Kidney (tissue), 13 donors: ENCODE measurements at regions not wholly inside any gene's neighbourhood (a gene's known extent, or its start where the extent isn't known, plus 50 kb on each side); places are given as distances from the start of the nearest gene placed in this dataset.

Experiments used
- DNase-seq, 5 donors: peaks; one replicate each; pipeline ENCODE4 v3.0.0-alpha.2; 2013 to 2020
- FAIRE-seq: peaks from 2 replicates; lab custom pipeline; 2012; peaks lifted over from hg19 to GRCh38; lab: Jason Lieb, UNC
- H3K27ac ChIP-seq, 2 donors: one replicate each; pipeline ENCODE4 v1.7.0; 2013; ENCODE audit warnings: low read depth in 2 of 2, low read length in 2 of 2, inconsistent platforms in 1 of 2
- H3K27me3 ChIP-seq: one replicate; pipeline ENCODE4 v1.7.1; 2013; ENCODE audit warnings: low read length, inconsistent platforms; ENCODE audit not compliant: control insufficient read depth, insufficient read depth
- H3K36me3 ChIP-seq, 3 donors: one replicate each; pipeline versions ENCODE4 v1.7.0 to v1.7.1; 2013; ENCODE audit warnings: low read length in 3 of 3, control low read depth in 1 of 3, inconsistent platforms in 1 of 3; ENCODE audit not compliant: insufficient read depth in 3 of 3, control insufficient read depth in 2 of 3
- H3K4me1 ChIP-seq, 3 donors: one replicate each; pipeline versions ENCODE4 v1.7.0 to v1.7.1; 2013; ENCODE audit warnings: low read length in 3 of 3, inconsistent platforms in 1 of 3, low read depth in 1 of 3; ENCODE audit not compliant: control insufficient read depth in 2 of 3, insufficient read depth in 2 of 3
- H3K4me3 ChIP-seq, 3 donors: one replicate each; pipeline versions ENCODE4 v1.7.0 to v1.8.1; 2013; ENCODE audit warnings: low read length in 3 of 3, control low read depth in 1 of 3, inconsistent platforms in 1 of 3
- H3K9ac ChIP-seq, 3 donors: one replicate each; pipeline versions ENCODE4 v1.7.0 to v1.7.1; 2013; ENCODE audit warnings: low read length in 3 of 3, control low read depth in 1 of 3, inconsistent platforms in 1 of 3
- H3K9me3 ChIP-seq, 3 donors: one replicate each; pipeline versions ENCODE4 v1.7.0 to v1.7.1; 2013; ENCODE audit warnings: low read length in 3 of 3, control low read depth in 1 of 3, inconsistent platforms in 1 of 3; ENCODE audit not compliant: control insufficient read depth in 2 of 3, insufficient read depth in 1 of 3
- intact Hi-C: fragments of 100-400 bp; cut with DNase I; formaldehyde crosslinking; loops from one replicate; pipeline ENCODE4 v1.11.1; 2022
- TF ChIP-seq, protein P1 (sequence below): IDR thresholded peaks from 3 replicates; pipeline ENCODE4 v1.5.1; 2012; ENCODE audit warnings: mild to moderate bottlenecking, moderate library complexity, borderline replicate concordance; ENCODE audit not compliant: insufficient read depth; ENCODE audit errors: extremely low read depth
- donor health status: control.
- donor health status: control.
- donor health status: control.
- donor health status: control.
- donor health status: control.
- donor health status: DM: yes; HTN: yes; CAD: no.
- donor health status: Normal renal cell carcinoma (clear cell type).

DNA sequence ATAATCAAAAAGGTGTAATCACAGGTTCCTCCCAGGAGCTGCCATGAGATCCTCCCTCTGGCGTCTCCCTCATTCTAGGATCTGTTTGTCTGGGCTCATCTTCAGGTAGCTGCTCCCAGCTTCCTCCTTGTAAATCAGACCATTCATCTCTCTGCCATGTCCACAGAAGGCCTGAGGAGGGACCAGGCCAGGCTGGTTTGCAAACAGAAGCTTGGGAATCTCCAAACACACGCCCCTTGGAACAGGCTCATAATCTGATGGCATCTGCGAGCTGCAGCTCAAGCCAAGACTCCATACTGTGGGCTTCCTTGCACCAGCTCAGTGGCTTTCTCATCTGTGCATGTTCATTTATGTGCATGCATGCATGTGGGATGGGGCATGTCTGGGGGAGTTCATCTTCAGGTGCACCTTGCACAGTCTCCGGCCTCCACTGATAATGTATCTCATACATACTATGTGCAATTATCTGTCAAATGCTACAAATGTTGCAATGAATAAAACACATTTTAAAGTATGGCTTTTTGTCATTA, 134.9 kb downstream of the NXPE2 start:
- H3K9me3 ChIP-seq = no peaks in the 10 kb centered on the region
- no peak for FAIRE-seq
- intact Hi-C loops = no loop called here

DNA sequence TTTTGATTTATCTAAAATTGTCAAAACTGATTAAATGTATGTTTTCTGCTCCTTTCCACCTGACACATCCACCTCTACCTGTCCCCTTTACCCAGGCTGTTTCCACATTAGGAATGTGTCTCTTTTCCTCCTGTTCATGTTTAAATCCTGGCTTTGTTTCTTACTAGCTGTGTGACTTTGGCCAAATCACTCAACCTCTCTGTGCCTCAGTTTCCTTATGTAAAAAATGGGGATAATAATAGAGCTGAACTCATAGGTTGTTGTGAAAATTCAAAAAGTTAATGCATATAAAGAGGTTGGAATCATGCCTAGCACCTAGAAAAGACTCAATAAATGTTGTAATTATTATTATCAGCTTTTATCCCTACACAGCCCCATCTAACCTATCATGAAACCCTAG, 136.8 kb downstream of the NXPE2 start:
- no peaks in the 10 kb centered on the region for H3K27me3 ChIP-seq
- no peak overlapping the region for H3K4me3 ChIP-seq
- intact Hi-C loops = no loop called here
- DNase-seq (no peak), FAIRE-seq (no peak)
- no peak overlapping the region for H3K27ac ChIP-seq
- H3K9ac ChIP-seq = no peak overlapping the region
- H3K9me3 ChIP-seq = no peaks in the 10 kb centered on the region
- TF ChIP-seq, protein P1, sequence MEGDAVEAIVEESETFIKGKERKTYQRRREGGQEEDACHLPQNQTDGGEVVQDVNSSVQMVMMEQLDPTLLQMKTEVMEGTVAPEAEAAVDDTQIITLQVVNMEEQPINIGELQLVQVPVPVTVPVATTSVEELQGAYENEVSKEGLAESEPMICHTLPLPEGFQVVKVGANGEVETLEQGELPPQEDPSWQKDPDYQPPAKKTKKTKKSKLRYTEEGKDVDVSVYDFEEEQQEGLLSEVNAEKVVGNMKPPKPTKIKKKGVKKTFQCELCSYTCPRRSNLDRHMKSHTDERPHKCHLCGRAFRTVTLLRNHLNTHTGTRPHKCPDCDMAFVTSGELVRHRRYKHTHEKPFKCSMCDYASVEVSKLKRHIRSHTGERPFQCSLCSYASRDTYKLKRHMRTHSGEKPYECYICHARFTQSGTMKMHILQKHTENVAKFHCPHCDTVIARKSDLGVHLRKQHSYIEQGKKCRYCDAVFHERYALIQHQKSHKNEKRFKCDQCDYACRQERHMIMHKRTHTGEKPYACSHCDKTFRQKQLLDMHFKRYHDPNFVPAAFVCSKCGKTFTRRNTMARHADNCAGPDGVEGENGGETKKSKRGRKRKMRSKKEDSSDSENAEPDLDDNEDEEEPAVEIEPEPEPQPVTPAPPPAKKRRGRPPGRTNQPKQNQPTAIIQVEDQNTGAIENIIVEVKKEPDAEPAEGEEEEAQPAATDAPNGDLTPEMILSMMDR = no peak
- no peaks in the 10 kb centered on the region for H3K36me3 ChIP-seq
- H3K4me1 ChIP-seq = no peaks in the 10 kb centered on the region

More for the DNA sequence above, 134.9 kb downstream of the NXPE2 start:
- TF ChIP-seq, protein P1 = no peak
- H3K27me3 ChIP-seq = no peaks in the 10 kb centered on the region
- H3K36me3 ChIP-seq = no peaks in the 10 kb centered on the region
- H3K4me3 ChIP-seq = no peak overlapping the region
- no peak overlapping the region for H3K9ac ChIP-seq
- no peak for DNase-seq
- H3K4me1 ChIP-seq = no peaks in the 10 kb centered on the region
- no peak overlapping the region for H3K27ac ChIP-seq

DNA sequence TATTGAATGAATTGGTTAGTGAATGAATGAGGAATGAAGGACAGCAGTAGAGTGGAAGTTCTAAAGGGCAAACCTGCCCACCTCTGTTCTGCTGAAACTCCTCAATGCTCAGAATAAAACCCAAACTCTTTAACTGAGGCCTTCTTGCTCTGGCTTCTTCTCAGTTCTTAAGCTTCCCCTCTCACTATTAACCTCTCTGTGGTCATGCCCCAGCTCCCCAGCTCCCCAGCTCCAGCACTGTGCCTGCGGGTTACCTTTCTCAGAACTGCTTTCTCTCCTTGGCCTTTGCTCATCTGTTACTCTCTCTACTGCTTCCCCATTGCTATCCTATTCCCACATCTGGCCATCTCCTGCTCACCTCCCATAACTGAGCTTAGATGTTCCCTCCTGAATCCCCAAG, 137.4 kb downstream of the NXPE2 start:
- H3K9ac ChIP-seq = no peak overlapping the region
- FAIRE-seq = no peak
- DNase-seq = no peak
- no peaks in the 10 kb centered on the region for H3K27me3 ChIP-seq
- H3K4me3 ChIP-seq = no peak overlapping the region
- no peaks in the 10 kb centered on the region for H3K9me3 ChIP-seq
- TF ChIP-seq, protein P1 = no peak
- intact Hi-C loops = no loop called here
- H3K27ac ChIP-seq = no peak overlapping the region
- no peaks in the 10 kb centered on the region for H3K36me3 ChIP-seq
- H3K4me1 ChIP-seq = no peaks in the 10 kb centered on the region

DNA sequence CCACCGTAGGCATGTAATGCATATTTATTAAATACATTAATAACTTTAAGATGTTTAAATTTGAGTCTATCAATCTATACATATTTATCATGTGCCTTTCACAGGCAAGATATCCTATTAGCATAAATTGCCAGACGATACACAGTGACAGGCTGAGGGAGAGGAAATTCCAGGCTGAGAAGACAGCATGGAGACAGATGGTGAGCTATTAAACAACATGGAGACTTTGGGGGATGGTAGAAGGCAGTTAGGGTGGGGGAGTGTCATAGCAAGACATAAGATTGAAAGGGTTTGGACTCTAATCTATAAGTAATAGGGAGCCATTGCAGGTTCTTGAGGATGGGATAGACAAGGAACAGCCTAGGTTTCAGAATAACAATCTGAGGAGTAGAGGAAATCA, 138.5 kb downstream of the NXPE2 start:
- Histone ChIP-seq H3K27me3 (no peaks in the 10 kb centered on the region), H3K9ac (no peak overlapping the region), H3K4me3 (no peak overlapping the region), H3K9me3 (no peaks in the 10 kb centered on the region), H3K27ac (no peak overlapping the region), H3K36me3 (no peaks in the 10 kb centered on the region), H3K4me1 (no peaks in the 10 kb centered on the region)
- DNase-seq = no peak
- intact Hi-C loops = no loop called here
- TF ChIP-seq, protein P1 = no peak
- no peak for FAIRE-seq
